Suppressor macrophage treated with lipopolysaccharide for 4 hours (primary cell): ENCODE measurements at regions not wholly inside any gene's neighbourhood (a gene's known extent, or its start where the extent isn't known, plus 50 kb on each side); places are given as distances from the start of the nearest gene placed in this dataset.
"Not testable (repeated sequence)": the region's sequence is repeated elsewhere in the genome, so short reads cannot be mapped to it uniquely, and the experiment has no call there.

Experiments used
- DNase-seq: peaks from one replicate; pipeline ENCODE4 v3.0.0-alpha.2; 2020

DNA sequence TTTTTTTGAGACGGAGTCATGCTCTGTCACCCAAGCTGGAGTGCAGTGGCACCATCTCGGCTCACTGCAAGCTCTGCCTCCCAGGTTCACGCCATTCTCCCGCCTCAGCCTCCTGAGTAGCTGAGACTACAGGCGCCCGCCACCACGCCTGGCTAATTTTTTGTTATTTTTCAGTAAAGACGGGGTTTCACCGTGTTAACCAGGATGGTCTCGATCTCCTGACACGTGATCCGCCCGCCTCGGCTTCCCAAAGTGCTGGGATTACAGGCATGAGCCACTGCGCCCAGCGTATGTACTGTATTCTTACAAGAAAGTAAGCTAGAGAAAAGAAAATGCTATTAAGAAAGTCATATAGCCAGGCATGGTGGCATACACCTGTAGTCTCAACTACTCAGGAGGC lies 84.8 kb upstream of the CMC1 start:
- not testable (repeated sequence) for DNase-seq

DNA sequence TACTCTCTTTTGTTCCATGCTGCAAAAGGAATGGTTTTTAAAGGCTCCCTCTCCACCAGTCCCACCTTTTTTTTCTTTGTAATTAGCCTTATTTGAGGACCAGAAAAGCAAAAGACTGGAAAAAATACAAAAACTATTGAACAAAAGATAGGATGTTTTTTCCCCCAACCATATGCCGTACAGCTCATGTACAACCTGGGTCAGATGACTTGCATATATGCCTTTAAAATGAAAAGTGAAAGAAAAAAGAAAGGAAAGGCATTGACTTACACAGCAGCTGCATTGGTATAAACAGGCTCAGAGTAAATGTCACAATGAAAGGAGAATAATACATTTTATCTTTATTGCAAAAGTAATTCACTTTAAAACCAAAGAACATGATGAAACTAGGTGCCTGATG lies 69.5 kb upstream of the CMC1 start:
- peak; percentile 19 for DNase-seq

DNA sequence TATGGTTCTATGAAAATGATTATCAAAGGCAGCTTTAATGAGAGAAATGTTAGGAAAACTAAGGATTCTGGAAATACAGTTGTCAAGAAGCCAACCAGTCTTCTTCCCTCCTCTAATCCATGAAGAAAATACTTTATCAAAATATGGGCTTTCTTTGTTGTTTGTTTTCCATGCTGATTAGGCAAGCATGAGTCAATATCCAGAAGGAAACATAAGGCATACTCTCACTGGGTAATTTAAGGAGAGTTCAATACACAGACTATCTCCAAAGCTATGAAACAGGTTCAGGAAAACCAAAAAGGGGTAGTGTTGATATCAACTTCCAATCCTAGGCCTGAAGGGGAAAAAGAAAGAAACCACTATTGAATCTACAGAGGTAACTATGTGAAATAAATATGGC lies 68.7 kb upstream of the CMC1 start:
- DNase-seq, result no peak

DNA sequence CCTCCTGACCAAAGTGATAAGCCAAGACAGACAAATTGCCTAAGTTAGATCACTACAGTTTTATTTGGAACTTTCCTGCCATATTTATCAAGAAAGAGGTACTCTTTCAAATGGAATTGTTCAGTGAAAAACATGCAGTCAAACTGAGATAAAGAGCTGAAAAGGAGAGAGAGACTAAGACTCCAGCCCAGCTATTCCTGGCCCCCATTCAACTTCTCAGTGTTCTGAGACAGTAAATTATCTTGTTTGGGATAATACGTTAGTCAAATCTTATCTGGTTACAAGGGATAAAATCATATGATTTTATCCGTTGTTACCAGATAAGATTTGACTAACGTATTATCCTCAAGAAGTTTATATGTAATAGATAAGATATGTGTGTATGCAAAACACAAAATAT lies 67.6 kb upstream of the CMC1 start:
- DNase-seq, result no peak

DNA sequence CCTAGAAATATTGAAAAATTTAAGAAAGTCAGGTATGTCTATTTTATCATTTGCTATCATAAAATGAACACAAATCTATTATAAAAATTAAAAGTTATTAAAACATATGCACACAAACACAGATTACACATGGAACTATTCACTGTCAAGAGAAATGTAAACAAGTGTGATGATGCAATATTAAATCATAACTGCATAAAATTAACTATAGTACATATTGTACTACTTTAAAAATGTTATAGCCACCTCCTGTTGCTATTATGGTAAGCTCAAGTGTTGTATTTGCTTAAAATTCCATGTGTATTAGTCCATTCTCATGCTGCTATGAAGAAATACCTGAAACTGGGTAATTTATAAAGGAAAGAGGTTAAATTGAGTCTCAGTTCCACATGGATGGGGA lies 54.7 kb upstream of the CMC1 start:
- DNase-seq, result no peak

DNA sequence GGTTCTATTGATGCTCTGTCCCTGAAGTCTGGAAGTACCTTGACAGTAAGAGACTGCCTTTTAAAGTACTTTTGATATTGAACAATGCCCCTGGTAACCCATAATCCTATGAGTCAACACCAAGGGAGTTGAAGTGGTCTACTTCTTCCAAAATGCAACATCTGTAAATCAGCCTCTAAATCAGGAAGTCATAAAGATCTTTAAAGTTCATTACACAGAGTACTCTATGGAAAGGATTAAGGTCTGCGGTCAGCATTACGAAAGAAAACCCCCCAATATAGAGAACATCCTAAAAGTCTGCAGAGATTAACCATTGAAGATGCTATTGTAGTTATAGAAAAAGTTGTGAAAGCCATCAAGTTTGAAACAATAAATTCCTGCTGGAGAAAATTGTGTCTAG lies 52.7 kb upstream of the CMC1 start:
- no peak for DNase-seq

DNA sequence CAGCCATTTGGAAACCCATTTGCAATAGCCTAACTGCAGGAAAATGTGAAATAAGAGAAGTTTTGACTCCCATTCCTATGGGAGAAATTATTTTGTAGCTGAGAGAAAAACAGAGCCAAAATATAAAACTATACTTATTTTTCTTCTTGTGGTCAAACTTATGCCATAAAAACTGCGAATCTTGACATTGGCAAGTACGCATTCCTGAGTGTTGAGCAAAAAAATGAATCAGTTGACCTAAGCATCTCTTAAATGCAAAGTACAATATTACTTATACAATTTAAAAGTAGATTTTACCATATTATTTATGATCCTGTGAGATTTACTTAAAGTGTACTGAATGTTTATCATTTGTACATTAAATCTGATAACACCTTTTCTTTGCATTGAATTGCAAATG lies 50.1 kb upstream of the CMC1 start:
- DNase-seq, result no peak
